ENCODE measurements at regions not wholly inside any gene's neighbourhood (a gene's known extent, or its start where the extent isn't known, plus 50 kb on each side); places are given as distances from the start of the nearest gene placed in this dataset.

DNA sequence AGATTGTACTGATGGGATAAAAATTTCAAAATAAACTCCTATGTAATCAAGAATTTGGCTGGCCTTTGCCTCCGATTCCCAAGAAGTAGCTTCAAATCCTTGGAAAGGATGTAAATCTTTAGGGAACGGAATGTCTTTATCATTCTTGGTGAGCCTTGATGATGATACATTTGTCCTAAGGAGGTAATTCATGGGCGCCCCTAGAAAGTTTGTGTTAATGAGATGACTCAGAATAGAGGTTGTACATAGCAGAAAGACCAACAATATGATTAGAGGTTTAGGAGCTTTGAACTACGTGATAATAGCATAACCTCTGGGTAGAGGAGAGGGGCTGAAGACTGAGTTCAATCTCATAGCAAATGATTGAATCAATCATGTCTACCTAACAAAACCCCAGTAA, 248.6 kb upstream of the SLITRK3 start:
- DNase-seq, result no peak

DNA sequence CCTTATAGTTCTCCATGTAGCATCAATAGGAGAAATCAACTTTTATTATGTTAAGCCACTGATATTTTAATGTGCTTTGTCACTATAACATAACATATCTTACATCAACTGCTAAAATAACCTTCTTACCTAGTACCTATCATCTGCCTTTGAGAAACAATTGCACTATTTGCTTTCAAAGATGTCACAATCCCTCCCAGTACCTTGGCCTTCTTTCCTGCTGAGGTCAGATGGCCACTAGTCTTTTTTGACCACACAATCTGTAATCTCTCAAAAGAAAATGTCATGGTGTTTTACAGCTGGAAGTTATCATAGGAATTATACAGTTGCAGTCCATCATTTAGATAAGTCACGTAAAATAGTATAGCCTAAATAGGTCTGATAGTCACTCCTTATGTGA, 247.5 kb upstream of the SLITRK3 start:
- DNase-seq, result no peak

DNA sequence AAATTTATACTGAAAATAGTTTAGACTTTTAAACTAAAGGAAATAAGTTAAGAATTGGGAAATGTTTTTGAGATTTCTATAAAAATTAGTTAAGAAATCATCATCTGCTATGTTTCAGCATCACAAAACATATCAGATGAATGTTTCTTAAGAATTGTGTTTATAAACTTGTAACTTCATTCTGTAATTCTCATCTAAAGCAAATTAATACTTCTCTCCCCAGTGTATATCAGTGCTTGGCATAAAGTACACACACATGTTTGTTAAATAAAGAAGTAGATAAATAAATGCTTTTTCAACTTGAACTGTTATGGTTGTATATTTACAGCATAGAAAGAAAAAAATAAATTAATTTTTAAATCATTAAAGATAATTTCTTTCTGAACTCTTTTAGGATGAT, 245.9 kb upstream of the SLITRK3 start:
- DNase-seq, result no peak

DNA sequence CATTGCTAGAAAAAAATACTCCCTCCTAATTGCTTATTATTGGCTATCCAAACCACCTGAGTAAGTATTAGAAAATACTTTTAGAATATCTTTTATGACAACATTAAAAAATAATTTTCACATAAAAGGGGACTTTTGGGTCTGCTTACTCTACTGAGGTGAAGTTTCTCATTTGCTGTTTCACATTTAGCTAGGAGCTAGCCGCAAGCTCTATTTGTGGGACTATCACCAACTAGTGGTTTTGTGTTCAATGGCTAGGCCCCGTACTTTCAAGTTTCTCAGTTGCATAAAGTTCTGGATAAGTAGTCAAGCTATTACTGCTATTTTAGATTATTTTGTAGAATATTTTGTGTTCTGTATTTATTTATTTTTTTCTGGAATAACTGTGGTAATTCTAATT, 244.2 kb upstream of the SLITRK3 start:
- DNase-seq, result no peak

DNA sequence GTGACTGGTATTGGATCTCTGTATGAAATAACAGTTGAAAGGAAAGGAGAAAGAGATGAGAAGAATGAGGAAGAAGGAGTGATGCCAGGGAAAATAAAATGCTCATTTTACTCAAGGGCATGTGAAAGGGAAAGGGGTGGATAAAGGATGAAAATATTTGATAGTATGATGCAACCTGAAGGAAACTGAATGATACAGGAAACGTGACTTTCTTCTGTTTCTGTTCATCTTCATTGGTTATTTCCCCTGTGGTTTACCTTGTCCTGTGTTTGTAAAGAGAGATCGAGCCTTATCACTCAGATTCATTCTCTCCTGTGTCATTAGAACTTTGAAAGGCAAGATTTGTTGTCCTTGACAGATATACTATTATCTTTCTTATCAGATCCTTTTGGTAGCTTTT, 243.6 kb upstream of the SLITRK3 start:
- DNase-seq, result no peak

DNA sequence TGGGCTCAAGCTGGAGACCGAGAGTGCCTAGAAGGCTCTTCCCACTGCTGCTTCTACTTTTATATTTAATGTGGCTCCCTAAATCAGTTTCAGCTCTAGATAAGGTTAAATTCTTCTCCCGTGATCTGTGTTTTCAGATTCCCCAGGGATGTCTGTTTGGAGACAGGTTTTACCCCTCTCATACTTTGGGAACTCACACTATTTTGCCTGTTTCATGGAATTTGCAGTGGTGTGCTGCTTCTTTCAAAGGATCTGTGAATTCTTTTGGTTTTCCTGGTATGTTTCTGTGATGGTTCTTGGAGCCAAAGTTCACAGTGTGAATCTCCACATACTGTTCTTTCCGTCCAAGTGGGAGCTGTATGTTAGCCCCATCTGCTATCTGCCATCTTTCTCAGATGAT, 238.3 kb upstream of the SLITRK3 start:
- no peak for DNase-seq

DNA sequence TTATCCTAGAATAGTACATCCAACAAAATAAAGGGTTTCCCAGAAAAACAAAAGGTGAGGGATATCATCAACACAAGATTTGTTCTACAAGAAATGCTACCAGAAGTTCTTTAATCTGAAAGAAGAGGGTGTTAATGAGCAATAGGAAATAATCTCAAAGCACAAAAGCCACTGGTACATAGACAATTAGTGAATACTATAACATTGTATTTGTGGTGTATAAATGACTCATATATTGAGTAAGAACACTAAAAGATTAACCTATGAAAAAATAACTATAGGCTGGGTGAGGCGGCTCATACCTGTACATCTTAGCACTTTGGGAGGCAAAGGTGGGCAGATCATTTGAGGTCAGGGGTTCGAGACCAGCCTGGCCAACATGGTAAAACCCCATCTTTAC, 210.2 kb upstream of the SLITRK3 start:
- no peak for DNase-seq

DNA sequence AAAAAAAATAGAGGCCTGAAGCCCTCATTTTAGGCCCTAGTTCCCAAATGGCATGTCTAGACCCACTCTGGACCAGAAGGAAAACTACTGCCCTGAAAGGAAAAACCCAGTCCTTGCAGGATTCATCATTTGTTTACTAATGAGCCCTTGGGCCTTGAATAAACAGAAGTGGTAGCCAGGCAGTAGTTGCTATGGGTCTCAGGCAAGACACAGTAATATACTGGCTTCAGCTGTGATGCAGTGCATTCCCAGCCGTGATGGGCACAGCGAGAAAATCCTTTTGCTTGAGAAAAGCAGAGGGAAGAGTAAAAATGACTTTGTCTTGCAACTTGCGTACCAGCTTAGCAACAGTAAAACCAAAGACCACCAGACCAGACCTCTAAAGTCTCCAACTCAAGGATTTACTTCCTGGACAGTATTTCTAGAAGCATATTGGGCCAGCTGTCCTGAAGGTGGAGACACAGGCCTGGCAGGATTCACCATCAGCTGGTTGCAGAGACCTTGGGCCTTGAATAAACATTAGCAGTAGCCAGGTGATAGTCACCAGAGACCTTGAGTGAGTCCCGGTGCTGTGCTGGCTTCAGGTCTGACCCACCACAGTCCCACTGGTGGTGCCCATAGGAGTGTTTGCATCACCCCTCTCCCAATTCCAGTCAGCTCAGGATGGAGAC, 208.3 kb upstream of the SLITRK3 start:
- no peak for DNase-seq

DNA sequence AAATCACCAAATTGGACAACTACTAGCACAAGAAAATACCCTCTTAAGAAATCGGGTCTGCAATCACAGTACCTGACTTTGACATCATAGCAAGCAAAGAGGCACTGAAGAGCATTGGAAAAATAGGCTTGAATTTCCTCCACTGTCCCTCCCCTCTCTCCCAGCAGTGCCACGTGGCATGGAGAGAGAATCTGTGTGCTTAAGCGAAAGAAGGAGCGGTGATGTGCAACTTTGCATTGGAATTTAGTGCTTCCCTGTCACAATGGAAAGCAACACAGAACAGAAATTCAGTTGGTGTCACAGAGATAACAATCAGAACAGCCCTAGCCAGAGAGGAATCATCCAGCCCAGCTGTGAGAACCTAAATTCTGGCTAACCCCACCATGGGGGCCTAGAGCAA, 207.5 kb upstream of the SLITRK3 start:
- no peak for DNase-seq

DNA sequence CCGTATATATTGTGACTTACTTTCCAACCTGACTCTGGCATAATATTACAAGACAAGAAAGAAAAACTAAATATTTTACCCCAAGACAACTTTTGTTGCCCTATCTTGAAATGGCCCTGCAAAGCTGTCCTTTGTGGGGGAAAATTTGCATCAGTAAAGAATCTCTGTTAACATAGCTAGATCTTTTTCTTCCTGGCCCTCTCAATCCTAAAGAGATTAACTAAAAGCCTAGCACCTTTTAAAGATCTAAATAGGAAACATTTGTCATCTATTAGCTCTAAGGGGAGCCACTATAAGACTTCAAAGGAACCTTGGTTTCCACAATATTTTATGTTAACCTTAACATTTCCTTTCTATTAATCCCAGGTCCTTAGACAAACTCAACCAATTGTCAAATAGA, 199.0 kb upstream of the SLITRK3 start:
- no peak for DNase-seq

DNA sequence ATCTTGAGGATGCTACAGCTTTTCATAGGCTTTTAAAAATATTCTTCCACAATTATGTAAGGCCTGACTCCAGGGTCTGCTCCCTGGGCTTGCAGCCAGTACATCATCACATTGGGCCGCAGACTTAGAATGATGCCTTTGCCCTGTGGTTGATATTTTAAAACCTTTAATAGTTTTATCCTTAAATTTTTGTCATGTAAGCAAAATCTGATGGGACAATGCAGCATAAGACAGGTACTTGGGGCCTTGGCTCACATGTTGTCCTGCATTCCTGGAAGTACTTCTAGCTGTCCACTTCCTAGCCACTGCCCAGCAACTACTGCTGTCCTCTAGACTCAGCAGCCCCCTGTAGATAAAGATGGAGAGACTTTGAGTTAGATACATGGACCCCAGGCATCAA, 197.3 kb upstream of the SLITRK3 start:
- DNase-seq, result no peak

DNA sequence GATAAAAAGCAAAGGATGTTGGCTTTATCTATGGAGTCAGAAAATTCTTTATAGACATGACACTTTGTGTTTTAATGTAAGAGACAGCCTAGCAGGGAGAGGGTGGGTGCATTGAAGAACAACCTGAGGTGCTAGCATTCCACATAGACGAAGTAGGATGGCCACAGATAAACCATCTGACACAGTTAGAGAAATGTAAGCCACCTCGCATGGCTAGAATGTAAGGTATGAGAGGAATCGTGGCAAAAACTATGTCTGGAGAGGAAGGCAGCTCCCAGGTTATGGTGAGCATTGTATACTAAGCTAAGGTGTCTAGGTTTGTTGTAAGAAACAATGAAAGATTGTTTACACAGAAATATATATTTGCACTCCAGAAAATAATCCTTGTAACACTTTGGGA, 194.0 kb upstream of the SLITRK3 start:
- DNase-seq, result no peak

DNA sequence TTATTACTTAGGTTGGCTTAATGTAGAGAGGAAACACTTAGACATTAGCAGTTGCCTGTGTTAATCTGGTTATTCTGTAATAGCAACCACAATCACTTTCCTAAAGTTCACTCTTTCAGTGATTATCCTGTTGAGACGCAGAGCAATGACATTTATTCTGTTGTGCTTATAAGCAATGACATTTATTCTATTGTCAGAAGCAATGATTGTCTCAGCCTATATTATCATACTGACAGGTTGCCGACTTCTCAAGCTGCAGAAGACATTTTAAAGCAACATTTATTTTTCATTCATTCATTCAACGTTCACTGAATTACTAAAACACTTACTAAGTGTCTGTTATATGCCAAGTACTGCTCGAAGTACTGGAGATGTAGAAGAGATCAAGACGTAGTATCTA, 193.5 kb upstream of the SLITRK3 start:
- no peak for DNase-seq

DNA sequence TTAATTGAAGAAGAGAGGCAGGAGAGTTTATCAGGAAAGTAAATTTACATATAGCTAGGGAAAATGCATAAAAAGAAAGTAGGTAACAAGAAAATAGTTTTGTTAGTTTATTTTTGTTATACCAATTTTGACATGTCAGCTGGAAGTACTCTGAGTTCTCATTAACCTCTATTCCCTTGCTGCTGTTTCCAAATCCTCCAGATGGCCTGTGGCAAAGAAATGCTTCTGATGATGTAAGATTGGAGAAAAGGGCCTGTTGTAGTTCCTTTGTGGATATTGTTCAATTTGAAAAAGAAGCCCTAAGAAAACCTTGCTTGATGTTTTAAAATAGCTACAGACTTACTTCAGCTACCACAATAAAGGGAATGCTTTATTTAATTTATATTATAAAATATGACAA, 192.9 kb upstream of the SLITRK3 start:
- DNase-seq, result no peak

DNA sequence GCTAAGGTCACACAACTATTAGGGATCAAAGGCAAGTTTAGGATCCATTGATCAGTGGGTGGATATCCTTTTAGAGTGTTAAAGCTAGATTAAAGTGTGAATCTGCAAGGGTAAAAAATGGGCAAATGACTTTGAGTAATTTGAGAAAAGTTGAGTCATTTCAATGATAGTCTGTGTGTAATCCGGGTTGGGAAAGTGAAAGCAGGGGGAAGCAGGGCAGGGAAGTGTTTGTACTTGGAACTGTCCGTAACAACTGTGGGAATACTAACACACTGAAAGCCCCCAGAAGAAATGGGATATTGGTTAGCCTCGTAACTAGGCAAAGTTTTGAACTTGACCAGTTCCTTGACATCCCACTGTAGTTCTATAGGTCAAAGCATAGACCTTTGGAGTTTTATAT, 187.2 kb upstream of the SLITRK3 start:
- no peak for DNase-seq

DNA sequence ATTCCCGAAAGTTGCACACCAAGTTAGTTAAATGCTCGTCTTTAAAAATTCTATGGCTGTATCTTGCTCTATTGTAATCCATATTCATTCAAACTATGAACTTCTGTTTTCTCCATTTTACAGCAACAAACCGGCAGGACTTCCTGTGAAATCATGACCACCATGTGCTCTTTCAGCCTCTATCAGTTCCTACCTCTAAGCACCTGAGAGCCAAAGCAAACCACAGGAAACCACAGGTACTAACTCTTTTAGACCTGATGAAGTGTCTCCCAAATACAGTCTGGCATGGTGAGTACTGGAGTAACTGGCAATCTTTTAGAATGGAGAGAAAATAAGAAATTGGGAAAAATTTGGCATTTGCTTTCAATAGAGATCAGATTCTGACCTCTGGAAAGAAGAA, 186.5 kb upstream of the SLITRK3 start:
- DNase-seq, result no peak

DNA sequence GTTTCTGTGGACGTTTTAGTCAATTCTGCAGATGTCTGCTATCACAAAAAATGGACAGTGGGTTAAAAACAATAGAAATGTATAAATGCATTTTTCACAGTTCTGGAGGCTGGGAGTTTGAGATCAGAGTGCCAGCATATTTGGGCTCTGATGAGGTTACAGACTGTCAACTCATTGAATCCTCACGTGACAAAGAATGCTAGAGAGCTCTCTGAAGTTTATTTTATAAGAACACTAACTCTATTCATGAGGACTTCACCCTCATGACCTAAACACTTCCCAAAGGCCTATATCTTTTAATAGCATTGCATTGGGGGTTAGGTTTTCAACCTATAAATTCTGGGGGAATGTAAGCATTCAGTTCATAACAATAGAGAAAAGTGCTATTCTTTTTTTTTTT, 182.6 kb upstream of the SLITRK3 start:
- no peak for DNase-seq

DNA sequence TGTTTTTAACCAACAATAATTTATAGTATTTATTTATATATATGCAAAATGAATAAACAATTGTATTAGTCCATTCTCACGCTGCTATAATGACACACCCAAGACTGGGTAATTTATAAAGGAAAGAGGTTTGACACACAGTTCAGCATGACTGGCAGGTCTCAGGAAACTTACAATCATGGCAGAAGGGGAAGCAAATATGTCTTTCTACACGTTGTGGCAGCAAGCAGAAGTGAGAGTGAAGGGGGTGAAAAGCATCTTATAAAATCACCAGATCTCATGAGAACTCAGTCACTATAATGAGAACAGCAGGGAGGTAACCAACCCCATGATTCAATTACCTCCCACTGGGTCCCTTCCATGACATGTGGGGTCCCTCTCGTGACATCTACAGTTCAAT, 162.8 kb upstream of the SLITRK3 start:
- DNase-seq, result no peak

DNA sequence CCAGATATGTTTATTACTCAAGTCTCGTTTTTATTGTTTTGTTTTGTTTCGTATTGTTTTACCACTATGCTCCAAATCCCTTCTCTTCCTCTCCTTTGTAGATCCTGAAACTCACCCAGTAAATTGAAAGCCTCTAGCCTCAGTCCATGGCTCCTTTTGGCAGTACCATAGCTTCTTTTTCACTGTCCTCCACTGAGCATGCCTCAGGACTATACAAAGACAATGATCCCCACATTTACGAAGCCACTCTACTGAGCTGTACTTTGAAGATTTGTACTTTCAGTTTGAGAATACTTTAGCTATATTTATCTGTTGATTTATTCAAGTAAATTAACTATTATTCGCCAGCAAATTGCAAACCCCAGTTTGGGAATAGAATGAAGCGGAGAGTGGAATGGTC, 159.1 kb upstream of the SLITRK3 start:
- no peak for DNase-seq

DNA sequence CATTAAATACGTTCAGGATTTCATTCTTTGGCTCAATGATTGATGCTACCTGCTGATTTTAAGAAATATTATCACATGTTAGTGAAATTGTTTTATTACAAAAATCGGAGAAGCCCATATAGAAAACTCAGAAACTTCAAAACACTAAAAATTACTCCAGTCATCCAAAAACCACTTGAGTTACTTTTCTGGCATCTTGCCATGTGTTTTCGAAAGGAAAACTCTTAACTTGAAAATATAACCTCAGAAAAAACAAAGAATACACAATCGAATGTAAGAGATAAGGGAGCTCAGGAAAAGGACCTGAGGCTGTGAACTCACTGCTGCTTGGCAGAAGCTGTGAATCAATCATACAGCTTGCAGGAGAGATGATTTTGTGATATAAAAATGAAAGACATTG, 151.3 kb upstream of the SLITRK3 start:
- DNase-seq, result no peak

DNA sequence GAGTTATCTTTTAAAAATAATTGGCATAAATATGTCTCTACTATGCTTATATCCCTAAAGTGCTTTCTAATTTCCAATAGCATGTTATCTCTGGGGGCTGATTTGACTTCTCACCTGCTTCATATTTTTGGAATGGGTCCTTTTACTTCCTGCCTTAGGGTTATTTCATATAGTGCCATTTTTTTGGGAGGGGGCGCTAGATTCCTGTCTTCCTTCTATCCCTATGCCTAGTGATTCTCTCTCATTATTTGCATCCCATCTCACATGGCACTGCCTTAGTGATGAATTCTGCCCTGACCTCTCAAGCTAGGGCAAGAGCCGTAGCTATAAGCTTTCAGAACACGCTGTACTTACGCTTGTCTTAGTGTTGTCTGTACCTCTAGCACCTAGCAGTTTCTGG, 150.3 kb upstream of the SLITRK3 start:
- peak; percentile 18 for DNase-seq

DNA sequence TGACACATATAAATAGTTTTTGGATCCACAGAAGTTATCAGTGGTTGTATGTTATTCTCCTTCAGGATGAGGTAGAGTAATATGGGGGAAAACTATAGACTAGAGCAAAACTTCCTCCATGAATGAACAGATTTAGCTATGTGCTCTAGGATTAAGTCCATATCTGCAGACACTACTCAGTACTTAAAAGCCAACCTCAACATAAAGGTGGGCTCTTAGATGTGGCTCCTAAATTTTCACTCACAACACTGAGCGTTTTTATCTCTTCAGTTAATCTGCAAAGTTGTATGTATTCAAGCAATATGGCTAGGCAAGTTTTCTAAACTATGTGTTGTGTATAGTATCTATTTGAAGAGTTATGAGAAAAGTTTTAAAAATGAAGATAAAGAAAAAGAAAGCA, 147.0 kb upstream of the SLITRK3 start:
- DNase-seq, result no peak

DNA sequence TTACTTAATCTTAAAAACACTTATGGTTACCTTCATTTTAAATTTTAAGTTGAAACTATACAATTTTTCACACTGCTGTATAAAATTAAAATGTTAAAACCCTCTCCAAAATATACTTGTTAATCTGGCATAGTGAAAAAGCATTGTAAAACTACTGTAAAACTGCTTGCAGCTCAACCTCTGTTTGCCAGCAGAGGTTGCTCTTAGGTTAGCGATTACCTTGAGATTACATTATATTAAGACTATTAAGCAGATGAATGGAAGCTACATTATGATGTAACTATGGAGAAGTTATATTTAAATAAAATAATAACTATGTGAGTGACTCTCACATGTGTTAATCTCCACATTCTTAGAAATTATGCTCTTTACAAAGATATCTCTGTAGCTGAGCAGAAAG, 143.6 kb upstream of the SLITRK3 start:
- peak; percentile 64 for DNase-seq

DNA sequence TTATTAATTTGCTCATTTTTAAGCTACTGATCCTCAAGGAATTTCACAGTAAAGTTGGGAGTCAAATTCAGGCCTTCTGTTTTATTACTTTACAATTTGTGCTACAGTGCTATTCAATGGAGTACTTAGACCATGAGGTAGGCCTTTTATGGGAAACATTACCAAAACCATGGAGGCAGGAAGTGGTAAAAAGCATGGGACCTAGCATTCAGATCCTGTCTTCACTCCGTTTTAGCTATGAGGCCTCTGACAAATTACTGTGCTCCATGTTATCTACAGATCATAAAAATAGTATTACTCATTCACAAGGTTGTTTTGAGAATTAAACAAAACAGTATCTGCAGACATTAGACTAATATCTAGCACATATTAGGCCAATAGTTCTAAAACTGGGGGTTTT, 140.6 kb upstream of the SLITRK3 start:
- no peak for DNase-seq
